Esophagus squamous epithelium (tissue), 4 donors: ENCODE measurements at regions not wholly inside any gene's neighbourhood (a gene's known extent, or its start where the extent isn't known, plus 50 kb on each side); places are given as distances from the start of the nearest gene placed in this dataset.

Source experiments
- POLR2A ChIP-seq, 4 donors: fragments of 450-650 bp; IDR thresholded peaks; one replicate each; pipeline ENCODE4 v1.6.1; 2017; ENCODE audit warnings: antibody characterized with exemption in 4 of 4, mild to moderate bottlenecking in 4 of 4, moderate library complexity in 3 of 4
- TF ChIP-seq, protein P1 (sequence below), 6 experiments: fragments of 450-650 bp in 4 of 6; fragments of 200-600 bp in 2 of 6; sonication (generic) in 2 of 6; IDR thresholded peaks; one replicate each; pipeline ENCODE4 v1.5.1; 2016 to 2019; ENCODE audit warnings: antibody characterized with exemption in 6 of 6, mild to moderate bottlenecking in 4 of 6, moderate library complexity in 4 of 6

DNA sequence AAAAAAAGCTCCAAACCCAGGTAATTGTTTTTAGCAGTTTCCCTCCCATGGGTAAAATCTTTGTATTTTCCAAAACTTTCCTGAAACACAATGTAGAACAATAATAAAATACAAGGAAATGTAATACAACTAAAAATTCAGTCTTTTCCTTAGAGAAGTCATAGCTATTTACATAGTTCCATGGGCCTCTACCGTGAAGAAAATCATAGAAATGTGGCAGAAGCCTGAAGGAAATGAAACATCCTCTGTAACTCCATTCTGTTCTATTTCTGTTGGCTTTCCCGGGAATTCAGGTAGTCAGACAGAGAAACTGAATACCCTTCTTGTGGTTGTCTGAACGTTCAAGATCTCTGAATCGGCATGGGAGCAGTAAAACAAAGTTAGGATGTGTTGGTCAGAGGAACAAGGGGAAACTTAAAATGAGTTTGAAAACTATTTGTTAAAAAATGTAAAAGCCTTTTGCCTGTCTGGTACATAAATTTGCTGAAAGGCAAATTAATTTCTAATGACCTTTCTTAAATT is 202.4 kb upstream of the ZNF608 start:
- TF ChIP-seq, protein P1, sequence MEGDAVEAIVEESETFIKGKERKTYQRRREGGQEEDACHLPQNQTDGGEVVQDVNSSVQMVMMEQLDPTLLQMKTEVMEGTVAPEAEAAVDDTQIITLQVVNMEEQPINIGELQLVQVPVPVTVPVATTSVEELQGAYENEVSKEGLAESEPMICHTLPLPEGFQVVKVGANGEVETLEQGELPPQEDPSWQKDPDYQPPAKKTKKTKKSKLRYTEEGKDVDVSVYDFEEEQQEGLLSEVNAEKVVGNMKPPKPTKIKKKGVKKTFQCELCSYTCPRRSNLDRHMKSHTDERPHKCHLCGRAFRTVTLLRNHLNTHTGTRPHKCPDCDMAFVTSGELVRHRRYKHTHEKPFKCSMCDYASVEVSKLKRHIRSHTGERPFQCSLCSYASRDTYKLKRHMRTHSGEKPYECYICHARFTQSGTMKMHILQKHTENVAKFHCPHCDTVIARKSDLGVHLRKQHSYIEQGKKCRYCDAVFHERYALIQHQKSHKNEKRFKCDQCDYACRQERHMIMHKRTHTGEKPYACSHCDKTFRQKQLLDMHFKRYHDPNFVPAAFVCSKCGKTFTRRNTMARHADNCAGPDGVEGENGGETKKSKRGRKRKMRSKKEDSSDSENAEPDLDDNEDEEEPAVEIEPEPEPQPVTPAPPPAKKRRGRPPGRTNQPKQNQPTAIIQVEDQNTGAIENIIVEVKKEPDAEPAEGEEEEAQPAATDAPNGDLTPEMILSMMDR (IDR thresholded peaks at IDR 0.05): no peak
- no peak for TF ChIP-seq POLR2A (IDR thresholded peaks at IDR 0.05)
